Panc1 (cell line): ENCODE measurements at regions not wholly inside any gene's neighbourhood (a gene's known extent, or its start where the extent isn't known, plus 50 kb on each side); places are given as distances from the start of the nearest gene placed in this dataset.

Source experiments
- ATAC-seq: fragments of 200-7000 bp; cut with Tn5 transposase; 2 replicates; pipeline ENCODE4 v1.9.1; 2020; ENCODE audit warnings: mild to moderate bottlenecking, moderate library complexity
- BruUV-seq: library from RNA; stranded (reverse); fragments of 400-500 nt; replicated peaks from 2 replicates; lab custom pipeline; 2021; lab: Mats Ljungman, UMichigan
- CTCF ChIA-PET: fragments of 300-600 bp; sonication (Branson Sonifier 250); formaldehyde crosslinking; loops from one replicate; lab custom pipeline; 2022; ENCODE audit warnings: antibody characterized with exemption; lab: Charles Lee
- POLR2A ChIA-PET: fragments of 300-600 bp; sonication (Branson Sonifier 250); formaldehyde crosslinking; loops from one replicate; lab custom pipeline; 2022; ENCODE audit warnings: antibody characterized with exemption; lab: Charles Lee
- DNase-seq: peaks from one replicate; pipeline ENCODE4 v3.0.0-alpha.2; 2010; ENCODE audit warnings: low read depth, low spot score
- H3K27ac ChIP-seq: 2 replicates; pipeline ENCODE4 v1.5.1; 2011; ENCODE audit warnings: mild to moderate bottlenecking, low read length, inconsistent platforms
- H3K27me3 ChIP-seq: fragments of 200-500 bp; sonication (Bioruptor generic); 2 replicates; pipeline ENCODE4 v1.6.0; 2014; ENCODE audit warnings: low read length, inconsistent platforms; ENCODE audit not compliant: control insufficient read depth, insufficient read depth
- H3K36me3 ChIP-seq: fragments of 200-500 bp; sonication (Bioruptor generic); 2 replicates; pipeline ENCODE4 v1.5.1; 2014; ENCODE audit warnings: inconsistent platforms, mild to moderate bottlenecking, low read length, moderate library complexity; ENCODE audit not compliant: control insufficient read depth, insufficient read depth
- H3K4me1 ChIP-seq: 2 replicates; pipeline ENCODE4 v1.5.1; 2011; ENCODE audit warnings: inconsistent platforms, mild to moderate bottlenecking, low read length, moderate library complexity; ENCODE audit not compliant: control insufficient read depth, insufficient read depth
- H3K4me3 ChIP-seq, 2 experiments: 2 replicates each; pipeline ENCODE4 v1.5.1; 2011 to 2012; ENCODE audit warnings: low read depth in 2 of 2, low read length in 2 of 2, mild to moderate bottlenecking in 2 of 2, inconsistent platforms in 1 of 2, moderate library complexity in 1 of 2
- H3K9me3 ChIP-seq: fragments of 200-500 bp; sonication (Bioruptor generic); 2 replicates; pipeline ENCODE4 v1.5.1; 2014; ENCODE audit warnings: low read depth, mild to moderate bottlenecking, inconsistent platforms, low read length, moderate library complexity; ENCODE audit not compliant: control insufficient read depth, insufficient read depth
- POLR2AphosphoS5 ChIP-seq: IDR thresholded peaks from 2 replicates; pipeline ENCODE4 v1.6.1; 2012; ENCODE audit warnings: mild to moderate bottlenecking, low read depth, low read length, moderate library complexity
- REST ChIP-seq, 2 experiments: IDR thresholded peaks; 2 replicates each; pipeline ENCODE4 v1.6.1; 2011 to 2012; ENCODE audit warnings: low read depth in 2 of 2, control low read depth in 1 of 2, low read length in 1 of 2, mild to moderate bottlenecking in 1 of 2, moderate library complexity in 1 of 2; ENCODE audit not compliant: insufficient read depth in 1 of 2
- SIN3A ChIP-seq: IDR thresholded peaks from 2 replicates; pipeline ENCODE4 v1.6.1; 2012; ENCODE audit warnings: low read depth, mild to moderate bottlenecking, low read length, moderate library complexity, borderline replicate concordance; ENCODE audit not compliant: insufficient read depth
- TCF7L2 ChIP-seq: IDR thresholded peaks from 2 replicates; pipeline ENCODE4 v1.6.1; 2011; ENCODE audit warnings: mild to moderate bottlenecking, low read depth, low read length, inconsistent platforms
- in situ Hi-C: cut with HindIII; loops from 2 replicates; pipeline ENCODE4 v1.10.0; 2016; ENCODE audit warnings: low sequenced_read_pairs, low pct_unique_long_range_greater_than_20kb
- intact Hi-C: fragments of 100-400 bp; cut with micrococcal nuclease; formaldehyde crosslinking; loops from one replicate; pipeline ENCODE4 v1.10.0; 2022; ENCODE audit not compliant: unreplicated experiment
- TF ChIP-seq, protein P1 (sequence below): fragments of 450-650 bp; IDR thresholded peaks from 2 replicates; pipeline ENCODE4 v1.5.1; 2017; ENCODE audit warnings: mild to moderate bottlenecking

DNA sequence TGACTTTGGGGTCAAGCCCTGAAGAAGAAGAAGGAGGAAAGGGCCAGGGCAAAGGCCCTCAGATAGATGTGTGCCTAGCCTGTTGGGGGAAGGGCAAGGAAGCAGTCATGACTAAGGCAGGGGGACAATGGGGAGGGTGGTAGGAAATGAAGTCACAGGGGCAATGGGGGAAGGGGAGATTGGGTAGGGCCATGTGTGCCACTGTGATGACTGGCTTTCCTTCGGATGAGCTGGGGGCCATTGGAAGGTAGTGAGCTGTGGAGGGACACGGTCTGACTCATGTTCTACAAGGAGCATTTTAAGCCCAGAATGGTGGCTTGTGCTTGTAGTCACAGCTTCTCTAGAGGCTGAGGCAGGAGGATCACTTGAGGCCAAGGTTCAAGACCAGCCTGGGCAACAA lies 642.0 kb downstream of the MID1IP1 start:
- ChIA-PET CTCF (no interaction called here), POLR2A (no interaction called here)
- intact Hi-C loops: no loop called here
- no peaks in the 10 kb centered on the region for H3K36me3 ChIP-seq
- DNase-seq: no peak
- H3K4me3 ChIP-seq: no peak overlapping the region
- ATAC-seq: no peak
- H3K4me1 ChIP-seq: no peaks in the 10 kb centered on the region
- no peaks in the 10 kb centered on the region for H3K27me3 ChIP-seq
- TF ChIP-seq SIN3A (no peak), TCF7L2 (no peak), REST (IDR thresholded peaks at IDR 0.05; ENCODE audit: insufficient read depth in 1 of 2, low read depth in 2 of 2, low read length in 1 of 2) (no peak), POLR2AphosphoS5 (no peak)
- TF ChIP-seq, protein P1, sequence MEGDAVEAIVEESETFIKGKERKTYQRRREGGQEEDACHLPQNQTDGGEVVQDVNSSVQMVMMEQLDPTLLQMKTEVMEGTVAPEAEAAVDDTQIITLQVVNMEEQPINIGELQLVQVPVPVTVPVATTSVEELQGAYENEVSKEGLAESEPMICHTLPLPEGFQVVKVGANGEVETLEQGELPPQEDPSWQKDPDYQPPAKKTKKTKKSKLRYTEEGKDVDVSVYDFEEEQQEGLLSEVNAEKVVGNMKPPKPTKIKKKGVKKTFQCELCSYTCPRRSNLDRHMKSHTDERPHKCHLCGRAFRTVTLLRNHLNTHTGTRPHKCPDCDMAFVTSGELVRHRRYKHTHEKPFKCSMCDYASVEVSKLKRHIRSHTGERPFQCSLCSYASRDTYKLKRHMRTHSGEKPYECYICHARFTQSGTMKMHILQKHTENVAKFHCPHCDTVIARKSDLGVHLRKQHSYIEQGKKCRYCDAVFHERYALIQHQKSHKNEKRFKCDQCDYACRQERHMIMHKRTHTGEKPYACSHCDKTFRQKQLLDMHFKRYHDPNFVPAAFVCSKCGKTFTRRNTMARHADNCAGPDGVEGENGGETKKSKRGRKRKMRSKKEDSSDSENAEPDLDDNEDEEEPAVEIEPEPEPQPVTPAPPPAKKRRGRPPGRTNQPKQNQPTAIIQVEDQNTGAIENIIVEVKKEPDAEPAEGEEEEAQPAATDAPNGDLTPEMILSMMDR: no peak
- H3K9me3 ChIP-seq: no peaks in the 10 kb centered on the region
- no peak overlapping the region for H3K27ac ChIP-seq
- in situ Hi-C loops: no loop called here
- BruUV-seq: no TSS peak

DNA sequence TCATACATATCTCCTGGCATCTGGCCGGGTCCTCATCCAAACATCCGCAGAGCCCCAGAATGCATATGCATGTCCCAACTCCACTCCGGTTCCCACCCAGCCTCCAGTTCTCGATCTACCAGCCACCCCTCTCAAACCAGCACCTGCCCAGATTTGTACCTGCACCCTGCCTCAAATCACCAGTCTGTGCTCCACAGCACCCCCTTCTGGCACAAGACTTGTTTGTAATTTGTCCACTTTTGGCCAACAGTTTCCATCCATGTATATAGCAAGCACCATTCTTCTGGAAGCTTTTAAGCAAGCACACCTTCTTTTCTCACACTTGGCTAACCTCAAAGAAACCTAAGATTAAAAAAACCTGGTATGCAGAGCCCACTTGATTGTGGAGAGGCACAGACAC lies 644.1 kb downstream of the MID1IP1 start:
- no TSS peak for BruUV-seq
- intact Hi-C loops (no loop called here), in situ Hi-C loops (no loop called here)
- Histone ChIP-seq H3K27me3 (no peaks in the 10 kb centered on the region), H3K4me3 (no peak overlapping the region), H3K36me3 (no peaks in the 10 kb centered on the region), H3K9me3 (no peaks in the 10 kb centered on the region), H3K4me1 (no peaks in the 10 kb centered on the region), H3K27ac (no peak overlapping the region)
- ATAC-seq (no peak), DNase-seq (no peak)
- POLR2A ChIA-PET: no interaction called here
- TF ChIP-seq POLR2AphosphoS5 (no peak), REST (IDR thresholded peaks at IDR 0.05; ENCODE audit: insufficient read depth in 1 of 2, low read depth in 2 of 2, low read length in 1 of 2) (no peak), SIN3A (no peak)
- TF ChIP-seq, protein P1: peak; percentile 32
- CTCF ChIA-PET: no interaction called here
